Hepatocyte (in vitro differentiated cells): ENCODE measurements at regions not wholly inside any gene's neighbourhood (a gene's known extent, or its start where the extent isn't known, plus 50 kb on each side); places are given as distances from the start of the nearest gene placed in this dataset.

Experiments
- EZH2 ChIP-seq: fragments of 200-600 bp; sonication (generic); IDR thresholded peaks from 2 replicates; pipeline ENCODE4 v1.6.1; 2016; ENCODE audit warnings: antibody characterized with exemption, mild to moderate bottlenecking, borderline replicate concordance
- EZH2phosphoT487 ChIP-seq: fragments of 200-600 bp; sonication (generic); IDR thresholded peaks from one replicate; pipeline ENCODE4 v1.6.1; 2018; ENCODE audit warnings: antibody characterized with exemption, mild to moderate bottlenecking, low read depth, moderate library complexity; ENCODE audit not compliant: unreplicated experiment, severe bottlenecking
- TF ChIP-seq, protein P1 (sequence below): fragments of 200-600 bp; sonication (generic); IDR thresholded peaks from 2 replicates; pipeline ENCODE4 v1.5.1; 2016; ENCODE audit warnings: antibody characterized with exemption, mild to moderate bottlenecking; ENCODE audit not compliant: poor library complexity

DNA sequence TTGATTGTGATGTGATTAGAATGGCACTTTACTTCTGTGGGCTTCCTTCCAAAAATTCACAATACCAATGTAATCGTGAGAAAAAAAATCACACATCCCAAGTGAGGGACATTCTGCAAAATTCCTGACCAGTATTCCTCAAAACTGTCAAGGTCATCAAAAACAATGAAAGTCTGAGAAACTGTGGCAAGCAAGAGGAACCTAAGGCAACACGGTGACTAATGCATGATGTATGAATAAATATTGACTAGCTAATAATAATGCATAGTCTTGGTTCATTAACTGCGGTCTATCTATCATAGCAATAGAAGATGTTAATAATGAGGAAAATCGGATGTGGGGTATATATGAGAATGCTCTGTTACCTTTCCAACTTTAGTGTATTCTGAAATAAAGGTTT lies 159.0 kb downstream of the RFC3 start:
- TF ChIP-seq, protein P1, sequence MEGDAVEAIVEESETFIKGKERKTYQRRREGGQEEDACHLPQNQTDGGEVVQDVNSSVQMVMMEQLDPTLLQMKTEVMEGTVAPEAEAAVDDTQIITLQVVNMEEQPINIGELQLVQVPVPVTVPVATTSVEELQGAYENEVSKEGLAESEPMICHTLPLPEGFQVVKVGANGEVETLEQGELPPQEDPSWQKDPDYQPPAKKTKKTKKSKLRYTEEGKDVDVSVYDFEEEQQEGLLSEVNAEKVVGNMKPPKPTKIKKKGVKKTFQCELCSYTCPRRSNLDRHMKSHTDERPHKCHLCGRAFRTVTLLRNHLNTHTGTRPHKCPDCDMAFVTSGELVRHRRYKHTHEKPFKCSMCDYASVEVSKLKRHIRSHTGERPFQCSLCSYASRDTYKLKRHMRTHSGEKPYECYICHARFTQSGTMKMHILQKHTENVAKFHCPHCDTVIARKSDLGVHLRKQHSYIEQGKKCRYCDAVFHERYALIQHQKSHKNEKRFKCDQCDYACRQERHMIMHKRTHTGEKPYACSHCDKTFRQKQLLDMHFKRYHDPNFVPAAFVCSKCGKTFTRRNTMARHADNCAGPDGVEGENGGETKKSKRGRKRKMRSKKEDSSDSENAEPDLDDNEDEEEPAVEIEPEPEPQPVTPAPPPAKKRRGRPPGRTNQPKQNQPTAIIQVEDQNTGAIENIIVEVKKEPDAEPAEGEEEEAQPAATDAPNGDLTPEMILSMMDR: no peak
- TF ChIP-seq EZH2 (no peak), EZH2phosphoT487 (no peak)
